ENCODE measurements at regions not wholly inside any gene's neighbourhood (a gene's known extent, or its start where the extent isn't known, plus 50 kb on each side); places are given as distances from the start of the nearest gene placed in this dataset.

- no peak for TF ChIP-seq REST (IDR thresholded peaks at IDR 0.05; ENCODE audit: unreplicated experiment)
These were observed 57.6 kb upstream of the TARP start (continued) for GRCh38 chr7:38330861-38331621.

GRCh38 chr7:38330039-38330438 lies 56.6 kb upstream of the TARP start:
- Mint-ChIP-seq H3K27me3 (ENCODE audit: insufficient read depth, low read depth, poor library complexity) (no peaks in the 10 kb centered on the region), H3K4me1 (peaks cover 37% of the 10 kb centered on the region), H3K36me3 (ENCODE audit: low read depth) (no peaks in the 10 kb centered on the region), H3K4me3 (no peak overlapping the region), H3K9me3 (no peaks in the 10 kb centered on the region), H3K27ac (no peak overlapping the region)
- Histone ChIP-seq H3K9me2 (ENCODE audit: insufficient read depth) (peaks cover 7% of the 10 kb centered on the region), H3K36me3 (ENCODE audit: insufficient read depth) (no peaks in the 10 kb centered on the region), H3K4me2 (no peak overlapping the region), H3K4me3 (no peak overlapping the region), H3K79me2 (replicated peaks; ENCODE audit: insufficient read depth) (no peaks in the 10 kb centered on the region), H3F3A (replicated peaks; ENCODE audit: low read depth) (no peaks in the 10 kb centered on the region), H3K27me3 (ENCODE audit: insufficient read depth) (no peaks in the 10 kb centered on the region), H3K4me1 (ENCODE audit: insufficient read depth) (peaks cover 29% of the 10 kb centered on the region), H2AFZ (no peak overlapping the region), H3K27ac (ENCODE audit: low read depth) (no peak overlapping the region), H4K20me1 (replicated peaks; ENCODE audit: insufficient read depth) (no peaks in the 10 kb centered on the region)
- DNase-seq (ENCODE audit: low spot score), result no peak
- no peak for ATAC-seq
- no peak for TF ChIP-seq STAT1 (IDR thresholded peaks at IDR 0.05; ENCODE audit: unreplicated experiment)
- TF ChIP-seq ZNF114 (CRISPR knock-in tag; IDR thresholded peaks at IDR 0.05), result no peak
- TF ChIP-seq EZH2phosphoT487 (IDR thresholded peaks at IDR 0.05; ENCODE audit: unreplicated experiment), result no peak
- TF ChIP-seq CTCF (conservative IDR thresholded peaks at IDR 0.05; ENCODE audit: low read depth in 2 of 2), result no peak
- TF ChIP-seq REST (IDR thresholded peaks at IDR 0.05; ENCODE audit: unreplicated experiment), result no peak
- no peak for TF ChIP-seq NANOG (IDR thresholded peaks at IDR 0.05; ENCODE audit: borderline replicate concordance)
- TF ChIP-seq CREB1 (CRISPR knock-in tag; IDR thresholded peaks at IDR 0.05; ENCODE audit: low read depth), result no peak
- TF ChIP-seq EZH2 (IDR thresholded peaks at IDR 0.05; ENCODE audit: low read depth, unreplicated experiment), result no peak
- no peak for TF ChIP-seq ZNF331 (CRISPR knock-in tag; IDR thresholded peaks at IDR 0.05; ENCODE audit: low read depth)
